ENCODE measurements at regions not wholly inside any gene's neighbourhood (a gene's known extent, or its start where the extent isn't known, plus 50 kb on each side); places are given as distances from the start of the nearest gene placed in this dataset.

- intact Hi-C loops (cut with micrococcal nuclease) (no loop called here), dilution Hi-C loops (cut with HindIII; ENCODE audit: low sequenced_read_pairs, unreplicated experiment) (no loop called here), in situ Hi-C loops (cut with MboI; ENCODE audit: low sequenced_read_pairs) (no loop called here)
- Histone ChIP-seq H2BK15ac (ENCODE audit: low read depth, low read length) (no peak overlapping the region), H2BK20ac (ENCODE audit: low read depth, low read length) (no peak overlapping the region), H4K5ac (ENCODE audit: low read depth, low read length) (no peak overlapping the region), H4K91ac (ENCODE audit: insufficient read depth, low read depth, low read length) (no peak overlapping the region), H3K23ac (ENCODE audit: low read depth, low read length) (no peak overlapping the region), H3K9me1 (ENCODE audit: insufficient read depth, low read length) (no peaks in the 10 kb centered on the region), H2AFZ (replicated peaks; ENCODE audit: low read length, poor library complexity) (no peak overlapping the region), H3K9ac (ENCODE audit: low read depth, low read length) (no peak overlapping the region), H3K4me2 (ENCODE audit: low read depth, low read length) (no peak overlapping the region), H3K56ac (ENCODE audit: extremely low read depth, insufficient read depth, low read length) (no peak overlapping the region), H3K27ac (ENCODE audit: insufficient read depth, low read length) (no peak overlapping the region), H2AK9ac (replicated peaks; ENCODE audit: low read depth, low read length, poor library complexity) (no peak overlapping the region), H2BK5ac (ENCODE audit: low read depth, low read length, poor library complexity, severe bottlenecking) (no peak overlapping the region), H4K8ac (ENCODE audit: low read depth in 2 of 2, low read length in 2 of 2) (no peak overlapping the region), H3K18ac (ENCODE audit: low read depth, low read length) (no peak overlapping the region), H3K14ac (replicated peaks; ENCODE audit: low read depth, low read length) (no peak overlapping the region), H3K79me1 (ENCODE audit: low read depth in 1 of 2, low read length in 2 of 2) (no peaks in the 10 kb centered on the region), H3K4me1 (ENCODE audit: control insufficient read depth, insufficient read depth, low read length) (no peaks in the 10 kb centered on the region), H3K4me3 (ENCODE audit: insufficient read depth, low read depth, low read length) (no peak overlapping the region), H3K36me3 (ENCODE audit: control insufficient read depth, insufficient read depth, low read length) (no peaks in the 10 kb centered on the region), H3K27me3 (ENCODE audit: control insufficient read depth, insufficient read depth, low read length) (no peaks in the 10 kb centered on the region), H3K9me3 (ENCODE audit: control insufficient read depth, insufficient read depth, low read length) (peaks cover 3% of the 10 kb centered on the region; the same call in 1 of the 2 replicates), H4K20me1 (ENCODE audit: insufficient read depth, low read length) (no peaks in the 10 kb centered on the region), H2BK120ac (ENCODE audit: low read depth, low read length) (no peak overlapping the region), H2AK5ac (ENCODE audit: low read depth, low read length) (no peak overlapping the region), H3K4ac (ENCODE audit: low read depth, low read length) (no peak overlapping the region)
- ChIA-PET CTCF (no interaction called here), POLR2A (ENCODE audit: unreplicated experiment) (no interaction called here)
- no peak for TF ChIP-seq FOS (IDR thresholded peaks at IDR 0.05; ENCODE audit: low read depth, low read length)
- TF ChIP-seq MXI1 (IDR thresholded peaks at IDR 0.05; ENCODE audit: borderline replicate concordance, low read depth, low read length): no peak
- no peak for TF ChIP-seq RCOR1 (IDR thresholded peaks at IDR 0.05; ENCODE audit: insufficient replicate concordance, low read length)
- TF ChIP-seq MAFK (IDR thresholded peaks at IDR 0.05; ENCODE audit: low read depth, low read length): no peak
- no peak for TF ChIP-seq RAD21 (IDR thresholded peaks at IDR 0.05; ENCODE audit: low read length)
- TF ChIP-seq USF2 (IDR thresholded peaks at IDR 0.05; ENCODE audit: low read depth, low read length): no peak
- TF ChIP-seq, protein P1, sequence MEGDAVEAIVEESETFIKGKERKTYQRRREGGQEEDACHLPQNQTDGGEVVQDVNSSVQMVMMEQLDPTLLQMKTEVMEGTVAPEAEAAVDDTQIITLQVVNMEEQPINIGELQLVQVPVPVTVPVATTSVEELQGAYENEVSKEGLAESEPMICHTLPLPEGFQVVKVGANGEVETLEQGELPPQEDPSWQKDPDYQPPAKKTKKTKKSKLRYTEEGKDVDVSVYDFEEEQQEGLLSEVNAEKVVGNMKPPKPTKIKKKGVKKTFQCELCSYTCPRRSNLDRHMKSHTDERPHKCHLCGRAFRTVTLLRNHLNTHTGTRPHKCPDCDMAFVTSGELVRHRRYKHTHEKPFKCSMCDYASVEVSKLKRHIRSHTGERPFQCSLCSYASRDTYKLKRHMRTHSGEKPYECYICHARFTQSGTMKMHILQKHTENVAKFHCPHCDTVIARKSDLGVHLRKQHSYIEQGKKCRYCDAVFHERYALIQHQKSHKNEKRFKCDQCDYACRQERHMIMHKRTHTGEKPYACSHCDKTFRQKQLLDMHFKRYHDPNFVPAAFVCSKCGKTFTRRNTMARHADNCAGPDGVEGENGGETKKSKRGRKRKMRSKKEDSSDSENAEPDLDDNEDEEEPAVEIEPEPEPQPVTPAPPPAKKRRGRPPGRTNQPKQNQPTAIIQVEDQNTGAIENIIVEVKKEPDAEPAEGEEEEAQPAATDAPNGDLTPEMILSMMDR (conservative IDR thresholded peaks at IDR 0.05; ENCODE audit: low read depth, low read length): no peak
- no peak for TF ChIP-seq NFE2L2 (IDR thresholded peaks at IDR 0.05; ENCODE audit: low read depth, low read length)
- no peak for TF ChIP-seq MAZ (IDR thresholded peaks at IDR 0.05; ENCODE audit: borderline replicate concordance, low read depth, low read length)
- BruUV-seq (replicated peaks): no TSS peak
- ATAC-seq (ENCODE audit: low read depth) (no peak), DNase-seq (no peak)
- WGBS, 2 experiments (ENCODE audit: extremely low coverage in 2 of 2, insufficient read length in 1 of 2): 60% methylated on average over 1 of the region's 3 CpGs; no CpG with 5 or more reads in 1 of the 2 experiments
Measured at GRCh38 chr14:87638196-87638595, 354.8 kb downstream of the GALC start.

Measured in IMR-90 (cell line).